Transverse colon (tissue), 3 donors: ENCODE measurements at regions not wholly inside any gene's neighbourhood (a gene's known extent, or its start where the extent isn't known, plus 50 kb on each side); places are given as distances from the start of the nearest gene placed in this dataset.

Source experiments
- POLR2A ChIP-seq: fragments of 450-650 bp; IDR thresholded peaks from one replicate; pipeline ENCODE4 v1.6.1; 2016; ENCODE audit warnings: antibody characterized with exemption, mild to moderate bottlenecking, moderate library complexity
- TF ChIP-seq, protein P1 (sequence below), 5 experiments: fragments of 200-600 bp in 3 of 5; fragments of 450-650 bp in 2 of 5; sonication (generic) in 3 of 5; IDR thresholded peaks; 1 replicate in 2 of 5; 2 replicates in 3 of 5; pipeline ENCODE4 v1.5.1; 2016 to 2017; ENCODE audit warnings: antibody characterized with exemption in 5 of 5, inconsistent platforms in 3 of 5, mild to moderate bottlenecking in 2 of 5, moderate library complexity in 1 of 5

DNA sequence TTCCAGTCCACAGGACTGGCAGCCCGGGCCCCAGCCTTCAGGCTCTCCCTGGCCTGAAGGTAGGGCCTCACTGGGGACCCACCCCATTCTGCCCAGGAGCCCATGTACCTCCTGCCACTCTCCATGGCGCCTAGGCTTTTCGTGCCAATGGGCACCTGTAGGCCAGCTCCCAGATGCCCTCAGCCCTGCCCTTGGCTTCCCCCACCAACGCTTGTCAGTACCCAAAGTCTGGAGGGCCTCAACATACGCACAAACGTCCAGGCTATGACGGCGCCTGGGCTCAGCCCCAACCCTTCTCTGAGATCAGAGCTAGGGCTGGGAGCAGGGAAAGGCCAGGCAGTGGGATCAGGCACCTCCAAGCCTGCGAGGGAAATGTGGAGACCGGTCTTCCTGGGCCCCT lies 816.9 kb upstream of the LUZP2 start:
- TF ChIP-seq, protein P1, sequence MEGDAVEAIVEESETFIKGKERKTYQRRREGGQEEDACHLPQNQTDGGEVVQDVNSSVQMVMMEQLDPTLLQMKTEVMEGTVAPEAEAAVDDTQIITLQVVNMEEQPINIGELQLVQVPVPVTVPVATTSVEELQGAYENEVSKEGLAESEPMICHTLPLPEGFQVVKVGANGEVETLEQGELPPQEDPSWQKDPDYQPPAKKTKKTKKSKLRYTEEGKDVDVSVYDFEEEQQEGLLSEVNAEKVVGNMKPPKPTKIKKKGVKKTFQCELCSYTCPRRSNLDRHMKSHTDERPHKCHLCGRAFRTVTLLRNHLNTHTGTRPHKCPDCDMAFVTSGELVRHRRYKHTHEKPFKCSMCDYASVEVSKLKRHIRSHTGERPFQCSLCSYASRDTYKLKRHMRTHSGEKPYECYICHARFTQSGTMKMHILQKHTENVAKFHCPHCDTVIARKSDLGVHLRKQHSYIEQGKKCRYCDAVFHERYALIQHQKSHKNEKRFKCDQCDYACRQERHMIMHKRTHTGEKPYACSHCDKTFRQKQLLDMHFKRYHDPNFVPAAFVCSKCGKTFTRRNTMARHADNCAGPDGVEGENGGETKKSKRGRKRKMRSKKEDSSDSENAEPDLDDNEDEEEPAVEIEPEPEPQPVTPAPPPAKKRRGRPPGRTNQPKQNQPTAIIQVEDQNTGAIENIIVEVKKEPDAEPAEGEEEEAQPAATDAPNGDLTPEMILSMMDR (IDR thresholded peaks at IDR 0.05): no peak
- no peak for TF ChIP-seq POLR2A
